SK-N-SH (cell line): ENCODE measurements at regions not wholly inside any gene's neighbourhood (a gene's known extent, or its start where the extent isn't known, plus 50 kb on each side); places are given as distances from the start of the nearest gene placed in this dataset.

Experiments
- CTCF ChIA-PET: fragments of 300-600, 350-600 bp; formaldehyde crosslinking; extraction: SDS; loops from one replicate; lab custom pipeline; 2021; lab: Yijun Ruan, JAX
- POLR2A ChIA-PET: fragments of 350-600 bp; sonication (Branson Sonifier 250); formaldehyde crosslinking; extraction: SDS; loops from one replicate; lab custom pipeline; 2020; ENCODE audit warnings: antibody characterized with exemption, inconsistent platforms; lab: Yijun Ruan, JAX
- DNase-seq: peaks from one replicate; pipeline ENCODE4 v3.0.0; 2012
- H2AFZ ChIP-seq: fragments of 200-600 bp; sonication (generic); 2 replicates; pipeline ENCODE4 v1.8.1; 2016; ENCODE audit warnings: antibody characterized with exemption, mild to moderate bottlenecking, low read depth
- H3F3A ChIP-seq: fragments of 200-600 bp; sonication (generic); replicated peaks from 2 replicates; pipeline ENCODE3; 2016; ENCODE audit warnings: antibody characterized with exemption, mild to moderate bottlenecking; ENCODE audit not compliant: insufficient read depth
- H3K27ac ChIP-seq, 2 experiments: fragments of 200-500 bp in 1 of 2; fragments of 200-600 bp in 1 of 2; sonication (Bioruptor generic) in 1 of 2; sonication (generic), shearing (Covaris generic) in 1 of 2; 2 replicates each; pipeline versions ENCODE4 v1.5.1 to v1.6.1; 2014 to 2016; ENCODE audit warnings: low read depth in 2 of 2, inconsistent platforms in 1 of 2, low read length in 1 of 2, mild to moderate bottlenecking in 1 of 2, mixed read lengths in 1 of 2
- H3K27me3 ChIP-seq: fragments of 200-600 bp; sonication (generic), shearing (Covaris generic); 2 replicates; pipeline ENCODE4 v1.6.1; 2016; ENCODE audit warnings: mixed run types; ENCODE audit not compliant: insufficient read depth
- H3K36me3 ChIP-seq, 2 experiments: fragments of 200-500 bp in 1 of 2; fragments of 200-600 bp in 1 of 2; sonication (Bioruptor generic) in 1 of 2; sonication (generic) in 1 of 2; replicated peaks in 1 of 2; 2 replicates each; pipeline versions ENCODE3 to v1.5.1; 2014 to 2016; ENCODE audit warnings: low read length in 1 of 2, mild to moderate bottlenecking in 1 of 2; ENCODE audit not compliant: insufficient read depth in 2 of 2, control insufficient read depth in 1 of 2
- H3K4me1 ChIP-seq, 2 experiments: fragments of 200-500 bp in 1 of 2; fragments of 200-600 bp in 1 of 2; sonication (Bioruptor generic) in 1 of 2; sonication (generic), shearing (Covaris generic) in 1 of 2; 2 replicates each; pipeline versions ENCODE4 v1.5.1 to v1.6.1; 2014 to 2016; ENCODE audit warnings: low read depth in 1 of 2, low read length in 1 of 2, mixed run types in 1 of 2; ENCODE audit not compliant: insufficient read depth in 2 of 2, control insufficient read depth in 1 of 2
- H3K4me2 ChIP-seq: fragments of 200-600 bp; sonication (generic), shearing (Covaris generic); 2 replicates; pipeline ENCODE4 v1.6.1; 2017; ENCODE audit warnings: mixed run types
- H3K4me3 ChIP-seq, 2 experiments: fragments of 200-500 bp in 1 of 2; fragments of 200-600 bp in 1 of 2; sonication (Bioruptor generic) in 1 of 2; sonication (generic), shearing (Covaris generic) in 1 of 2; 2 replicates each; pipeline versions ENCODE4 v1.5.1 to v1.8.1; 2014 to 2016; ENCODE audit warnings: low read depth in 2 of 2, inconsistent platforms in 1 of 2, low read length in 1 of 2, mild to moderate bottlenecking in 1 of 2, mixed read lengths in 1 of 2, moderate library complexity in 1 of 2
- H3K79me2 ChIP-seq: fragments of 200-600 bp; sonication (generic); 2 replicates; pipeline ENCODE4 v1.8.1; 2017; ENCODE audit warnings: mild to moderate bottlenecking; ENCODE audit not compliant: insufficient read depth
- H3K9ac ChIP-seq: fragments of 200-600 bp; sonication (generic); 2 replicates; pipeline ENCODE4 v1.6.1; 2017; ENCODE audit warnings: mixed run types
- H3K9me2 ChIP-seq: fragments of 200-600 bp; sonication (generic); 2 replicates; pipeline ENCODE4 v1.6.1; 2017; ENCODE audit warnings: mixed run types
- H3K9me3 ChIP-seq: fragments of 200-600 bp; sonication (generic); 2 replicates; pipeline ENCODE4 v1.6.1; 2017; ENCODE audit warnings: mixed run types, mild to moderate bottlenecking, moderate library complexity
- H4K20me1 ChIP-seq: fragments of 200-600 bp; sonication (generic); 2 replicates; pipeline ENCODE4 v1.6.1; 2017; ENCODE audit warnings: mild to moderate bottlenecking, mixed run types; ENCODE audit not compliant: insufficient read depth
- ELF1 ChIP-seq: IDR thresholded peaks from 2 replicates; pipeline ENCODE4 v1.4.0; 2012
- EP300 ChIP-seq, 2 experiments: IDR thresholded peaks; 2 replicates each; pipeline versions ENCODE4 v1.4.0 to v1.6.1; 2012; ENCODE audit warnings: borderline replicate concordance in 1 of 2, low read depth in 1 of 2, low read length in 1 of 2
- FOXJ3 ChIP-seq: sonication (generic); formaldehyde crosslinking; IDR thresholded peaks from 2 replicates; pipeline ENCODE4 v1.5.1; 2020; ENCODE audit warnings: mild to moderate bottlenecking, missing genetic modification reagents
- FOXM1 ChIP-seq: IDR thresholded peaks from 2 replicates; pipeline ENCODE4 v1.4.0; 2012; ENCODE audit warnings: low read depth, mild to moderate bottlenecking
- GATA2 ChIP-seq: sonication (generic); formaldehyde crosslinking; IDR thresholded peaks from 2 replicates; pipeline ENCODE4 v1.5.0; 2020; ENCODE audit warnings: mild to moderate bottlenecking, missing genetic modification reagents
- JUND ChIP-seq: IDR thresholded peaks from 2 replicates; pipeline ENCODE4 v1.4.0; 2012
- MEF2A ChIP-seq: IDR thresholded peaks from 2 replicates; pipeline ENCODE4 v1.4.0; 2012; ENCODE audit warnings: low read depth, borderline replicate concordance
- POLR2AphosphoS5 ChIP-seq: IDR thresholded peaks from 2 replicates; pipeline ENCODE4 v1.6.1; 2012; ENCODE audit warnings: low read depth, low read length
- RAD21 ChIP-seq: IDR thresholded peaks from 2 replicates; pipeline ENCODE4 v1.6.1; 2012; ENCODE audit warnings: mild to moderate bottlenecking, low read length
- RCOR1 ChIP-seq: fragments of 150-350 bp; IDR thresholded peaks from 2 replicates; pipeline ENCODE4 v1.6.1; 2017; ENCODE audit warnings: antibody characterized with exemption, low read length
- REST ChIP-seq: IDR thresholded peaks from 2 replicates; pipeline ENCODE4 v1.6.1; 2012; ENCODE audit warnings: mild to moderate bottlenecking, low read depth, low read length, moderate library complexity
- TAF1 ChIP-seq: IDR thresholded peaks from 2 replicates; pipeline ENCODE4 v1.6.1; 2012; ENCODE audit warnings: low read depth, mild to moderate bottlenecking, low read length, moderate library complexity, borderline replicate concordance
- USF1 ChIP-seq: IDR thresholded peaks from 2 replicates; pipeline ENCODE4 v1.4.0; 2012; ENCODE audit warnings: low read depth, borderline replicate concordance
- USF2 ChIP-seq: fragments of 150-350 bp; IDR thresholded peaks from 2 replicates; pipeline ENCODE4 v1.6.1; 2017; ENCODE audit warnings: antibody characterized with exemption, low read length, low read depth, borderline replicate concordance
- WGBS: methylation state at CpG from one replicate; pipeline ENCODE4 v1.1.6; 2017; ENCODE audit warnings: low lambda C conversion rate; 5-methylcytosine and 5-hydroxymethylcytosine counted together

GRCh38 chr10:83253011-83253671 lies 886.2 kb upstream of the GHITM start:
- Histone ChIP-seq H3K9me2 (no peaks in the 10 kb centered on the region), H3F3A (no peaks in the 10 kb centered on the region)
- TF ChIP-seq FOXM1: no peak
- TF ChIP-seq USF1: no peak
- TF ChIP-seq FOXJ3 (CRISPR knock-in tag): no peak
- TF ChIP-seq POLR2AphosphoS5: no peak
- no peak for TF ChIP-seq USF2
- TF ChIP-seq MEF2A: no peak
- TF ChIP-seq EP300 (IDR thresholded peaks at IDR 0.05; ENCODE audit: borderline replicate concordance in 1 of 2, low read depth in 1 of 2, low read length in 1 of 2): no peak
- no peak for TF ChIP-seq ELF1
- no peak for TF ChIP-seq RCOR1
- TF ChIP-seq REST: no peak
- TF ChIP-seq GATA2 (CRISPR knock-in tag): no peak
- TF ChIP-seq, all 33 proteins: peak for 0
- no peak overlapping the region for H3K4me2 ChIP-seq
- no peaks in the 10 kb centered on the region for H3K36me3 ChIP-seq
- no peaks in the 10 kb centered on the region for H4K20me1 ChIP-seq
- H3K9ac ChIP-seq: no peak overlapping the region
- POLR2A ChIA-PET: no interaction called here
- CTCF ChIA-PET: no interaction called here
- H3K27ac ChIP-seq: no peak overlapping the region
- H3K27me3 ChIP-seq: no peaks in the 10 kb centered on the region
- no peak for DNase-seq
- H2AFZ ChIP-seq: no peak overlapping the region
- H3K9me3 ChIP-seq: no peaks in the 10 kb centered on the region; the same call in 1 of the 2 replicates
- WGBS: 18% methylated on average over 1 of the region's 1 CpG
- H3K79me2 ChIP-seq: no peaks in the 10 kb centered on the region
- no peak overlapping the region for H3K4me3 ChIP-seq
- H3K4me1 ChIP-seq: no peaks in the 10 kb centered on the region; a peak in 1 of 4 replicates

GRCh38 chr10:83254698-83255097 lies 884.6 kb upstream of the GHITM start:
- no peaks in the 10 kb centered on the region for H4K20me1 ChIP-seq
- no peaks in the 10 kb centered on the region for H3K79me2 ChIP-seq
- POLR2A ChIA-PET: no interaction called here
- no peak overlapping the region for H3K27ac ChIP-seq
- H3K4me2 ChIP-seq: no peak overlapping the region
- no peak overlapping the region for H3K4me3 ChIP-seq
- H3K4me1 ChIP-seq: no peaks in the 10 kb centered on the region; a peak in 1 of 4 replicates
- H3K27me3 ChIP-seq: no peaks in the 10 kb centered on the region
- CTCF ChIA-PET: interaction anchor here (1.6 kb wide), 1 partner anchor 617 kb away, joined by 4 read pairs; no protein-coding TSS in a partner anchor
- no peaks in the 10 kb centered on the region for H3K36me3 ChIP-seq
- H2AFZ ChIP-seq: no peak overlapping the region
- no peaks in the 10 kb centered on the region for H3K9me2 ChIP-seq
- H3K9ac ChIP-seq: no peak overlapping the region
- no peaks in the 10 kb centered on the region; the same call in 1 of the 2 replicates for H3K9me3 ChIP-seq
- 28% methylated on average over 1 of the region's 1 CpG for WGBS
- DNase-seq: no peak
- H3F3A ChIP-seq: no peaks in the 10 kb centered on the region
- TF ChIP-seq RAD21: no peak
- no peak for TF ChIP-seq REST
- no peak for TF ChIP-seq ELF1
- no peak for TF ChIP-seq USF1
- TF ChIP-seq FOXM1: no peak
- no peak for TF ChIP-seq TAF1
- no peak for TF ChIP-seq JUND
- no peak for TF ChIP-seq USF2
